ENCODE measurements at regions not wholly inside any gene's neighbourhood (a gene's known extent, or its start where the extent isn't known, plus 50 kb on each side); places are given as distances from the start of the nearest gene placed in this dataset.

DNA sequence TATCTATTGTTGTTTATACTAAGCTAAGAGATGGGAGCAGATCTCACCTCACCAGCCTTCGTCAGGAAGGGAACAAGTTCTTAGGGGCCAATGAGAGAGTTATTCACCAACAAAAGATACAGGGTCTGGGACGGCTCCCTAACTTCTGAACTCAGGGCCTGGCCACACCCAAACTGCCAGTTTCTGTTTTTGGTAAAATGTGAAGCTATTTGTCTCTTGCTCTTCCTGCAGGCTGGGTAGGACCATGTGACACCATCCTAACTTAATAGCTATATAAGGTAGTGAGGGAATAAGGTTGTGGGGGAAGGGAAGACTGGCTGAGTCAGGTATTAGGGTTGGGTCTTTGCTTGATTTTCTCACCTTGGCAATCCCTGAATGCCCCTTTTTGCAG, 480.5 kb downstream of the KDM4C start:
- H3K27me3 ChIP-seq, result no peaks in the 10 kb centered on the region
- peaks cover 0 to 39% (median 10%) of the 10 kb centered on the region in 4 donors for H3K4me1 ChIP-seq
- H3K4me3 ChIP-seq, result no peak overlapping the region
- DNase-seq, result no peak
- intact Hi-C loops (cut with DNase I; ENCODE audit: low total_unique reads) (no loop called here), in situ Hi-C loops (cut with MboI; ENCODE audit: low pct_ligation_motif_present in 1 of 4, low pct_unique_long_range_greater_than_20kb in 1 of 4, low sequenced_read_pairs in 3 of 4) (no loop called here)
- TF ChIP-seq, protein P1, sequence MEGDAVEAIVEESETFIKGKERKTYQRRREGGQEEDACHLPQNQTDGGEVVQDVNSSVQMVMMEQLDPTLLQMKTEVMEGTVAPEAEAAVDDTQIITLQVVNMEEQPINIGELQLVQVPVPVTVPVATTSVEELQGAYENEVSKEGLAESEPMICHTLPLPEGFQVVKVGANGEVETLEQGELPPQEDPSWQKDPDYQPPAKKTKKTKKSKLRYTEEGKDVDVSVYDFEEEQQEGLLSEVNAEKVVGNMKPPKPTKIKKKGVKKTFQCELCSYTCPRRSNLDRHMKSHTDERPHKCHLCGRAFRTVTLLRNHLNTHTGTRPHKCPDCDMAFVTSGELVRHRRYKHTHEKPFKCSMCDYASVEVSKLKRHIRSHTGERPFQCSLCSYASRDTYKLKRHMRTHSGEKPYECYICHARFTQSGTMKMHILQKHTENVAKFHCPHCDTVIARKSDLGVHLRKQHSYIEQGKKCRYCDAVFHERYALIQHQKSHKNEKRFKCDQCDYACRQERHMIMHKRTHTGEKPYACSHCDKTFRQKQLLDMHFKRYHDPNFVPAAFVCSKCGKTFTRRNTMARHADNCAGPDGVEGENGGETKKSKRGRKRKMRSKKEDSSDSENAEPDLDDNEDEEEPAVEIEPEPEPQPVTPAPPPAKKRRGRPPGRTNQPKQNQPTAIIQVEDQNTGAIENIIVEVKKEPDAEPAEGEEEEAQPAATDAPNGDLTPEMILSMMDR (IDR thresholded peaks at IDR 0.05), result no peak
- TF ChIP-seq POLR2AphosphoS5 (IDR thresholded peaks at IDR 0.05) (no peak), POLR2A (IDR thresholded peaks at IDR 0.05) (no peak), EP300 (IDR thresholded peaks at IDR 0.05; ENCODE audit: low read depth) (no peak)
- H3K9me3 ChIP-seq, result no peaks in the 10 kb centered on the region
- no peak overlapping the region for H3K27ac ChIP-seq
- H3K36me3 ChIP-seq, result no peaks in the 10 kb centered on the region
- 50 to 75% methylated on average over 2 of the region's 2 CpGs for WGBS, 2 donors (ENCODE audit: low coverage in 1 of 2)

DNA sequence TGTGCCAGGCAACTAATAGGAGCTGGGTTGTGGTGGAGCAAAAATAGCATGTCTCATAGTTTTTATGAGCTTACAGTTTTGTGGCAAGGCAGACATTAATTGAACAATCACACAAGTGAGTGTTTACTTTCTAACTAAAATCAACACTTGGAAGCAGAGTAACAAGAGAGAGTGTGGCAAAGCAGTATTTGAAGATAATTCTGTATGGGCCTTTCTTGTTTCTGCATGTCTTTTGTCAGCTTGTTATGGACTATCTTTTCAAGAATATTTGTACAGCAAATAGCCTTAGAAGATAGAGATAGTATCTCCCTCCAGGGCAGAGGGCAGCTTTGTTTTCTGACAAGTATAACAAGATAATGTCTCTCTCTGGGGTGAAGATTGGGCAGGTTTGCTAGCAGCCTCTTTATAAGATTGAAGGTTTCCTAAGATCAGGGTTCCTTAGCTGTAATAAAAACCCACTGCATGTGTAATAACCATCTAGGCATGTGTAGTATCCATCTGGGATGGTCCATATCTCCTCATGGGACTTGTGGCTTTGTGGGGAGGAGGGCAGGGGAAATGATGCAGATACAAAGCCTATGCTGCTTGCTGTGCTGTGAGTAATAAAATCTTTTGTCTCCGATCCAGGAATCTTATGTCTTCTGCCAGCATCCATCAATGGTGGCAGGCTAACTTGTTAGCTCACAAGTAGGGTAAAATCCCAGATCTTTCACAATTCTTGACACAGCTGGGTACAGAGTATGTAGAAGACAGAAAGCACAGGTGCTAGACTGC, 479.9 kb downstream of the KDM4C start:
- intact Hi-C loops (cut with DNase I; ENCODE audit: low total_unique reads), result no loop called here
- WGBS, 2 donors (ENCODE audit: low coverage in 1 of 2), result 68% methylated on average over 1 of the region's 1 CpG; no CpG with 5 or more reads in 1 of the 2 donors
- no peaks in the 10 kb centered on the region for H3K27me3 ChIP-seq
- TF ChIP-seq POLR2AphosphoS5 (IDR thresholded peaks at IDR 0.05) (no peak), EP300 (IDR thresholded peaks at IDR 0.05; ENCODE audit: low read depth) (no peak), POLR2A (IDR thresholded peaks at IDR 0.05) (no peak)
- TF ChIP-seq, protein P1 (IDR thresholded peaks at IDR 0.05), result no peak
- H3K36me3 ChIP-seq, result no peaks in the 10 kb centered on the region
- in situ Hi-C loops (cut with MboI; ENCODE audit: low pct_ligation_motif_present in 1 of 4, low pct_unique_long_range_greater_than_20kb in 1 of 4, low sequenced_read_pairs in 3 of 4), result no loop called here
- peaks cover 0 to 33% (median 9%) of the 10 kb centered on the region in 4 donors for H3K4me1 ChIP-seq
- no peak overlapping the region for H3K27ac ChIP-seq
- no peak overlapping the region for H3K4me3 ChIP-seq
- no peaks in the 10 kb centered on the region for H3K9me3 ChIP-seq
- no peak for DNase-seq

DNA sequence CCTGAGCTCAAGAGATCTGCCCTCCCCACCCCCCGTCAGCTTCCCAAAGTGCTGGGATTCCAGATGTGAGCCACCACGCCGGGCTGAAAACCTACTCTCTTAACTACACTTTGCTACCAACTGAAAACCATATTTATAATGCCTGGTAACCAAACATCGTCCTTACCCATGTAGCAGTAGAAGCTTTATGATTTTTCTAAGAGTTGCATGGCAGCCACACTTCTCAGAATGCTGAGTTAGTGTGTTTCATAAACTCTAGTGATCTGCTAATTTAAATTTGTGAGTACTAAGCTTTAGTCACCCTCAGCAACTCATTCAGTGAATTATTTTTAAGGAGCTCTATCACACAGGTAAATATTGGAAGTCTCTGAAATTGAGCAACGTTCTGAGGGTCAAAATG, 478.4 kb downstream of the KDM4C start:
- Histone ChIP-seq H3K4me1 (peaks cover 0 to 21% (median 5%) of the 10 kb centered on the region in 4 donors), H3K4me3 (no peak overlapping the region), H3K27ac (no peak overlapping the region), H3K27me3 (no peaks in the 10 kb centered on the region), H3K36me3 (no peaks in the 10 kb centered on the region), H3K9me3 (no peaks in the 10 kb centered on the region)
- 83 to 89% methylated on average over 3 to 5 of the region's 5 CpGs for WGBS, 2 donors (ENCODE audit: low coverage in 1 of 2)
- TF ChIP-seq EP300 (IDR thresholded peaks at IDR 0.05; ENCODE audit: low read depth), result no peak
- TF ChIP-seq POLR2A (IDR thresholded peaks at IDR 0.05), result no peak
- no peak for TF ChIP-seq POLR2AphosphoS5 (IDR thresholded peaks at IDR 0.05)
- TF ChIP-seq, protein P1 (IDR thresholded peaks at IDR 0.05), result no peak
- intact Hi-C loops (cut with DNase I; ENCODE audit: low total_unique reads), result no loop called here
- in situ Hi-C loops (cut with MboI; ENCODE audit: low pct_ligation_motif_present in 1 of 4, low pct_unique_long_range_greater_than_20kb in 1 of 4, low sequenced_read_pairs in 3 of 4), result no loop called here
- DNase-seq, result no peak

DNA sequence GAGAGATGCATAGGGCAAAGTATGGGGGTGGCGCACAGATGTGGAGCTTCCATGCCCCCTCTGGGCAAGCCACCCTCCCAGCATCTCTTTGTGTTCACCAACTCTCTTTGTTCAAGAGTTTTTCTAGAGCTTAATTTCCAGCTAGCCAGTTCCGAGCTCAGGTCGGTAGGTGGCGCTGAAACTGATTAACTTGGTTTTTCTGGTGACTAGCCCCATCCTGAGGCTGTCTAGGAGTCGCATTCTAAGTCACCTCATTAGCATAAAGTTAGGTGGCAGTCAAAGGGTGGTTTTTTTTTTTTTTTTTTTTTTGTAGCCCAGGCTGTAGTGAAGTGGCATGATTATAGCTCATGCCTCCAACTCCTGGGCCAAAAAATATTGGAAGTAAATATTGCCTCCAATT, 476.4 kb downstream of the KDM4C start:
- H3K27me3 ChIP-seq, result no peaks in the 10 kb centered on the region
- H3K36me3 ChIP-seq, result no peaks in the 10 kb centered on the region
- 73 to 75% methylated on average over 5 of the region's 5 CpGs for WGBS, 2 donors (ENCODE audit: low coverage in 1 of 2)
- no peaks in the 10 kb centered on the region for H3K9me3 ChIP-seq
- H3K27ac ChIP-seq, result no peak overlapping the region
- no peak overlapping the region for H3K4me3 ChIP-seq
- H3K4me1 ChIP-seq, result peaks cover 0 to 17% (median 3%) of the 10 kb centered on the region in 4 donors
- TF ChIP-seq, protein P1 (IDR thresholded peaks at IDR 0.05), result peak in 1 of 5 experiments; percentile 5
- TF ChIP-seq EP300 (IDR thresholded peaks at IDR 0.05; ENCODE audit: low read depth) (no peak), POLR2A (IDR thresholded peaks at IDR 0.05) (no peak)
- no peak for DNase-seq
- intact Hi-C loops (cut with DNase I; ENCODE audit: low total_unique reads) (no loop called here), in situ Hi-C loops (cut with MboI; ENCODE audit: low pct_ligation_motif_present in 1 of 4, low pct_unique_long_range_greater_than_20kb in 1 of 4, low sequenced_read_pairs in 3 of 4) (no loop called here)
